GM23248 (cell line): ENCODE measurements at regions not wholly inside any gene's neighbourhood (a gene's known extent, or its start where the extent isn't known, plus 50 kb on each side); places are given as distances from the start of the nearest gene placed in this dataset.

ENCODE experiments used
- DNase-seq: peaks from one replicate; pipeline ENCODE4 v3.0.0-alpha.2; 2015
- H2AFZ ChIP-seq: fragments of 200-600 bp; sonication (generic); 2 replicates; pipeline ENCODE4 v1.6.1; 2016; ENCODE audit warnings: antibody characterized with exemption
- H3F3A ChIP-seq: fragments of 200-600 bp; sonication (generic); 2 replicates; pipeline ENCODE4 v1.6.1; 2016; ENCODE audit warnings: mild to moderate bottlenecking, antibody characterized with exemption, mixed run types; ENCODE audit not compliant: insufficient read depth
- H3K27ac ChIP-seq: fragments of 200-600 bp; sonication (generic); 2 replicates; pipeline ENCODE4 v1.5.1; 2016; ENCODE audit warnings: mild to moderate bottlenecking
- H3K27me3 ChIP-seq: fragments of 200-600 bp; sonication (generic); replicated peaks from 2 replicates; pipeline ENCODE4 v1.6.1; 2016; ENCODE audit warnings: mild to moderate bottlenecking; ENCODE audit not compliant: insufficient read depth
- H3K36me3 ChIP-seq: fragments of 200-600 bp; sonication (generic); 2 replicates; pipeline ENCODE4 v1.6.1; 2016; ENCODE audit warnings: low read depth, mild to moderate bottlenecking
- H3K4me1 ChIP-seq: fragments of 200-600 bp; sonication (generic); 2 replicates; pipeline ENCODE4 v1.6.1; 2016; ENCODE audit warnings: mild to moderate bottlenecking; ENCODE audit not compliant: insufficient read depth
- H3K4me2 ChIP-seq: fragments of 200-600 bp; sonication (generic); one replicate; pipeline ENCODE4 v1.6.1; 2016; ENCODE audit warnings: mild to moderate bottlenecking; ENCODE audit not compliant: unreplicated experiment
- H3K4me3 ChIP-seq: fragments of 200-600 bp; sonication (generic); 2 replicates; pipeline ENCODE4 v1.5.1; 2016; ENCODE audit warnings: mild to moderate bottlenecking
- H3K79me2 ChIP-seq: fragments of 200-600 bp; sonication (generic); 2 replicates; pipeline ENCODE4 v1.6.1; 2016; ENCODE audit warnings: mild to moderate bottlenecking; ENCODE audit not compliant: insufficient read depth
- H3K9ac ChIP-seq: fragments of 200-600 bp; sonication (generic); 2 replicates; pipeline ENCODE4 v1.6.1; 2016; ENCODE audit warnings: mild to moderate bottlenecking
- H3K9me2 ChIP-seq: fragments of 200-600 bp; sonication (generic); 2 replicates; pipeline ENCODE4 v1.6.1; 2016; ENCODE audit warnings: mixed run types, mild to moderate bottlenecking, moderate library complexity; ENCODE audit not compliant: insufficient read depth
- H3K9me3 ChIP-seq: fragments of 200-600 bp; sonication (generic); one replicate; pipeline ENCODE4 v1.6.1; 2017; ENCODE audit warnings: low read depth
- H4K20me1 ChIP-seq: fragments of 200-600 bp; sonication (generic); 2 replicates; pipeline ENCODE4 v1.6.0; 2016; ENCODE audit not compliant: insufficient read depth
- EZH2 ChIP-seq: fragments of 200-600 bp; sonication (generic); IDR thresholded peaks from 2 replicates; pipeline ENCODE4 v1.6.1; 2018; ENCODE audit warnings: antibody characterized with exemption, mild to moderate bottlenecking; ENCODE audit not compliant: insufficient read depth, poor library complexity, severe bottlenecking
- EZH2phosphoT487 ChIP-seq: fragments of 200-600 bp; sonication (generic); IDR thresholded peaks from 2 replicates; pipeline ENCODE4 v1.6.1; 2018; ENCODE audit warnings: antibody characterized with exemption, moderate library complexity, mild to moderate bottlenecking, low read depth; ENCODE audit not compliant: insufficient read depth
- WGBS, 2 experiments: methylation state at CpG; one replicate each; pipeline ENCODE4 v1.1.6; 2015 to 2017; ENCODE audit warnings: low lambda C conversion rate in 2 of 2, low coverage in 1 of 2; ENCODE audit errors: missing lambda C conversion rate in 2 of 2; 5-methylcytosine and 5-hydroxymethylcytosine counted together
- in situ Hi-C: fragments of 300-500 bp; cut with MboI; formaldehyde crosslinking; loops from 2 replicates; pipeline ENCODE4 v1.15.0; 2020

DNA sequence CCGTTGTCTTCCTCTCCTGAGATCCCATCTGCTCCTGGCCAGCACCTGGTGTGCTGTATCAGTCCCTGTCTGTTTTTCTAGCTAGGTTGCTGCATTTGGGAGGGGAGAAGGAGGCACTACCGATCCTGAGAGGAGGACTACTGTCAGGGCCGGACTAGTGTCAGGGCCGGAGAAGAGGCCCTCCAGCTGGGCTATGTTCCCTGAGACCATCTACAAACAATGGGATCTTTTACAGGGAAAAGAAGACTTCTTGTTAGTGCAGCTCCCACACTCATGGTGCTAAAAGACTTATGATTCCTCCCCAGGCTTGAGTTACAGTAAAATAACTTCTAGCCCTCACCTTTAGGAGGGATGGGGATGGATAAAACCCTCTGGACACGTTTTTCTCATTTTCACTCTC, 141.0 kb upstream of the TNR start:
- Histone ChIP-seq H4K20me1 (no peaks in the 10 kb centered on the region), H2AFZ (no peak overlapping the region), H3K4me3 (no peak overlapping the region), H3K9me2 (no peaks in the 10 kb centered on the region), H3K4me1 (no peaks in the 10 kb centered on the region), H3F3A (no peaks in the 10 kb centered on the region), H3K4me2 (no peak overlapping the region), H3K27ac (no peak overlapping the region), H3K27me3 (no peaks in the 10 kb centered on the region), H3K36me3 (no peaks in the 10 kb centered on the region), H3K79me2 (no peaks in the 10 kb centered on the region), H3K9ac (no peak overlapping the region), H3K9me3 (no peaks in the 10 kb centered on the region)
- no peak for TF ChIP-seq EZH2phosphoT487
- TF ChIP-seq EZH2, result no peak
- in situ Hi-C loops, result no loop called here
- no peak for DNase-seq
- 46 to 47% methylated on average over 5 of the region's 5 CpGs for WGBS, 2 experiments

DNA sequence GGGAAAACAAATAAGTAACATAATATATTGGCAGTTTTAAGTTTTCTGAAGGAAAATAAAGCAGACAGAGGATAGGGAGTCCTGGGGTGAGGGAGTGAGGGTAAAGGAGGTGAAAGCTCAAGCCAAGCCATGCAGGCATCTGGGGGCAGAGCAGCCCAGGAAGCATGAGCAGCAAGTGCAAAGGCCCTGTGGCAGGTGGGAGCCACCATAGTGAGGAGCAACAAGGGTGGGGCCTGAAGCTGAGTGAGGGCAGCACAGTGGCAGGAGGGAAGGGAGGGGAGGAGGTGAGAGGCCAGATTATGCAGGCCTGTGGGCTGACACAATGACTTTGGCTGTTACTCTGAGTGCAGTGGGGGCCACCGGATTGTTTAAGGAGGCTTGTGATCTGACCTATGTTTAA, 138.8 kb upstream of the TNR start:
- in situ Hi-C loops, result no loop called here
- H3K27ac ChIP-seq, result no peak overlapping the region
- WGBS, 2 experiments, result 91 to 100% methylated on average over 1 of the region's 1 CpG

DNA sequence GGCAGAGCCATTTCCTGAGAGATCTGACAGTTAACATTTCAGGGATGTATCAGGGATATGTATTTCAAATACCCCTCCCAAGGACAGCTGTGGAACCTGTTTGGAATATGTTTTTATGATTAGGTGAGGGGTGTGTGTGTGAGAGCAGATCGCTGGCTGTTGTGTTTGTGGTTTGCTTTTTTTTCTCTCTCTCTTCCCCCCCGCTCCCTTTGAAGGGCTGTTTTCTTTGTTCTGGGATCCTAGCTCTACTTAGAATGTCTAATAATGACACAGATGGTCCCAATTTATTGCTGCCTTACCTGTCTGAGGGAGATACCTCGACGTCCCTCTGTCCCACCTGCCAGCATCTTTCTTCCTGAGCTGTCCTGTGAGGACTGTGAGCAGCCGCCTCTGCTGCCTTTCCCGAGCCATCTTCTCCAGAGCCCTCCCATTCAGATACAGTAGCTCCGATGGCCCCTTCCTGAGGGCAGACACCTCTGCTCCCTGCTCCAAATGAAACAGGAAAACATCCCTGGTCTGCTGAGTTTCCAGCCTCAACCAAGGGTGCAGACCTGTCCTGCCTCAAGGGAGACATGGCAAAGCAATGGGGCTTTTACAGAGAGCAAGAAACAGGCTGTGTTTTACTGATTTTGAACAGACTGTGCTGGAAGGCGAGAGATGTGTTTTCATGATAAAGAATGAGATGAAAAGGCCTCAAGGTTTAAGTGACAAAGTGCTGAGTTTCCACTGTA, 138.0 kb upstream of the TNR start:
- Histone ChIP-seq H3K79me2 (no peaks in the 10 kb centered on the region), H3K9me3 (no peaks in the 10 kb centered on the region), H3K9me2 (no peaks in the 10 kb centered on the region), H4K20me1 (no peaks in the 10 kb centered on the region), H3K9ac (no peak overlapping the region), H3K4me2 (no peak overlapping the region), H3K27me3 (no peaks in the 10 kb centered on the region), H3K36me3 (no peaks in the 10 kb centered on the region), H3K27ac (no peak overlapping the region), H2AFZ (no peak overlapping the region), H3F3A (no peaks in the 10 kb centered on the region), H3K4me1 (no peaks in the 10 kb centered on the region), H3K4me3 (no peak overlapping the region)
- DNase-seq, result no peak
- in situ Hi-C loops, result no loop called here
- no peak for TF ChIP-seq EZH2
- no peak for TF ChIP-seq EZH2phosphoT487
- 44 to 50% methylated on average over 8 of the region's 8 CpGs for WGBS, 2 experiments

More for the DNA sequence above, 138.8 kb upstream of the TNR start:
- Histone ChIP-seq H3K9me2 (no peaks in the 10 kb centered on the region), H3K4me3 (no peak overlapping the region), H3K27me3 (no peaks in the 10 kb centered on the region), H3K79me2 (no peaks in the 10 kb centered on the region), H4K20me1 (no peaks in the 10 kb centered on the region), H3K36me3 (no peaks in the 10 kb centered on the region), H3K4me2 (no peak overlapping the region), H3K9me3 (no peaks in the 10 kb centered on the region), H2AFZ (no peak overlapping the region), H3K4me1 (no peaks in the 10 kb centered on the region), H3F3A (no peaks in the 10 kb centered on the region), H3K9ac (no peak overlapping the region)
- no peak for DNase-seq
- TF ChIP-seq EZH2phosphoT487 (no peak), EZH2 (no peak)

DNA sequence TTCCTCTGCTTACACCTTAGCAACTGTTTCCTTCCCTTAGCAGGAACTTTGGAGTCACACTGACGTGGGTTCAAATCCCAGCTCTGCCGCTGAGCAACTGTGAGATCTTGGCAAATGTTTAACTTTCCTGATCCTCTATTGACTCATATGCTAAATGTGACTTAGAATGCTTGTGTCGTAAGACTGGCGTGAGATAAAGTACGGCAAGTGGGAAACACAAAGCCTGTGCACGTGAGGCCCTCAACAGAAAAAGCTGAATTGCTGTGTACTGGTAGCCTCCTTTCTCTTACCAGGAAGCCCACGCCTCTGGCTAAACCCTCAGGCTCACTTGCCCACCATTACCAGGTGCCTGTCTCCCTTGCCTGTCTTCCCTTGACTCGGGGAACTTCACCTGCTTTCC, 135.4 kb upstream of the TNR start:
- H3K4me3 ChIP-seq, result no peak overlapping the region
- no peaks in the 10 kb centered on the region for H3K36me3 ChIP-seq
- H3K9ac ChIP-seq, result no peak overlapping the region
- no peaks in the 10 kb centered on the region for H3K4me1 ChIP-seq
- H3K79me2 ChIP-seq, result no peaks in the 10 kb centered on the region
- H3K27me3 ChIP-seq, result no peaks in the 10 kb centered on the region
- H3K27ac ChIP-seq, result no peak overlapping the region
- H3K9me2 ChIP-seq, result no peaks in the 10 kb centered on the region
- no peaks in the 10 kb centered on the region for H3K9me3 ChIP-seq
- no peaks in the 10 kb centered on the region for H4K20me1 ChIP-seq
- in situ Hi-C loops, result no loop called here
- WGBS, 2 experiments, result 58 to 59% methylated on average over 8 of the region's 8 CpGs
- no peak for TF ChIP-seq EZH2phosphoT487
- no peak for TF ChIP-seq EZH2
- no peak for DNase-seq
- no peaks in the 10 kb centered on the region for H3F3A ChIP-seq
- no peak overlapping the region for H3K4me2 ChIP-seq
- no peak overlapping the region for H2AFZ ChIP-seq
